IPS-15b (cell line): ENCODE measurements at regions not wholly inside any gene's neighbourhood (a gene's known extent, or its start where the extent isn't known, plus 50 kb on each side); places are given as distances from the start of the nearest gene placed in this dataset.

Source experiments
- H3K27me3 ChIP-seq: one replicate; pipeline ENCODE4 v1.6.1; 2013; ENCODE audit warnings: low read length; ENCODE audit not compliant: control insufficient read depth, insufficient read depth
- H3K36me3 ChIP-seq: one replicate; pipeline ENCODE4 v1.6.1; 2013; ENCODE audit warnings: low read length; ENCODE audit not compliant: control insufficient read depth, insufficient read depth
- H3K4me1 ChIP-seq: one replicate; pipeline ENCODE4 v1.6.1; 2013; ENCODE audit warnings: mild to moderate bottlenecking, low read length; ENCODE audit not compliant: control insufficient read depth, insufficient read depth
- H3K4me3 ChIP-seq: one replicate; pipeline ENCODE4 v1.5.1; 2013; ENCODE audit warnings: low read depth, low read length
- H3K9ac ChIP-seq: one replicate; pipeline ENCODE4 v1.6.1; 2013; ENCODE audit warnings: low read depth, mild to moderate bottlenecking, low read length
- H3K9me3 ChIP-seq: one replicate; pipeline ENCODE4 v1.6.1; 2013; ENCODE audit warnings: mild to moderate bottlenecking, low read length; ENCODE audit not compliant: control insufficient read depth, insufficient read depth

GRCh38 chr5:6188344-6188743 is 190.0 kb downstream of the MED10 start:
- H3K9ac ChIP-seq, result no peak overlapping the region
- no peaks in the 10 kb centered on the region for H3K36me3 ChIP-seq
- H3K4me1 ChIP-seq, result no peaks in the 10 kb centered on the region
- no peak overlapping the region for H3K4me3 ChIP-seq
- H3K27me3 ChIP-seq, result no peaks in the 10 kb centered on the region
- H3K9me3 ChIP-seq, result no peaks in the 10 kb centered on the region

GRCh38 chr5:6187501-6187900 is 190.8 kb downstream of the MED10 start:
- Histone ChIP-seq H3K27me3 (no peaks in the 10 kb centered on the region), H3K4me3 (no peak overlapping the region), H3K9me3 (no peaks in the 10 kb centered on the region), H3K4me1 (no peaks in the 10 kb centered on the region), H3K36me3 (no peaks in the 10 kb centered on the region), H3K9ac (no peak overlapping the region)

DNA sequence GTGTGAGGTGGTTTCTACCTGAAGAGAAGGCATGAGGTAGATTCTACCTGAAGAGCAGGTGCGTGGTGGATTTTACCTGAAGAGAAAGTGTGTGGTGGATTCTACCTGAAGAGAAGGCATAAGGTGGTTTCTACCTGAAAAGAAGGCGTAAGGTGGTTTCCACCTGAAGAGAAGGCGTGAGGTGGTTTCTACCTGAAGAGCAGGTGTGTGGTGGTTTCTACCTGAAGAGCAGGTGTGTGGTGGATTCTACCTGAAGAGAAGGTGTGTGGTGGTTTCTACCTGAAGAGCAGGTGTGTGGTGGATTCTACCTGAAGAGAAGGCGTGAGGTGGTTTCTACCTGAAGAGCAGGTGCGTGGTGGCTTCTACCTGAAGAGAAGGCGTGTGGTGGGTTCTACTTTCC is 192.8 kb downstream of the MED10 start:
- H3K4me1 ChIP-seq, result no peaks in the 10 kb centered on the region
- H3K4me3 ChIP-seq, result no peak overlapping the region
- no peak overlapping the region for H3K9ac ChIP-seq
- no peaks in the 10 kb centered on the region for H3K36me3 ChIP-seq
- no peaks in the 10 kb centered on the region for H3K27me3 ChIP-seq
- H3K9me3 ChIP-seq, result no peaks in the 10 kb centered on the region

GRCh38 chr5:6184481-6184880 is 193.9 kb downstream of the MED10 start:
- Histone ChIP-seq H3K27me3 (no peaks in the 10 kb centered on the region), H3K9ac (no peak overlapping the region), H3K4me3 (no peak overlapping the region), H3K36me3 (no peaks in the 10 kb centered on the region), H3K9me3 (no peaks in the 10 kb centered on the region), H3K4me1 (no peaks in the 10 kb centered on the region)

GRCh38 chr5:6183391-6184390 is 194.7 kb downstream of the MED10 start:
- no peaks in the 10 kb centered on the region for H3K27me3 ChIP-seq
- H3K9me3 ChIP-seq, result no peaks in the 10 kb centered on the region
- H3K9ac ChIP-seq, result no peak overlapping the region
- no peak overlapping the region for H3K4me3 ChIP-seq
- no peaks in the 10 kb centered on the region for H3K36me3 ChIP-seq
- no peaks in the 10 kb centered on the region for H3K4me1 ChIP-seq

DNA sequence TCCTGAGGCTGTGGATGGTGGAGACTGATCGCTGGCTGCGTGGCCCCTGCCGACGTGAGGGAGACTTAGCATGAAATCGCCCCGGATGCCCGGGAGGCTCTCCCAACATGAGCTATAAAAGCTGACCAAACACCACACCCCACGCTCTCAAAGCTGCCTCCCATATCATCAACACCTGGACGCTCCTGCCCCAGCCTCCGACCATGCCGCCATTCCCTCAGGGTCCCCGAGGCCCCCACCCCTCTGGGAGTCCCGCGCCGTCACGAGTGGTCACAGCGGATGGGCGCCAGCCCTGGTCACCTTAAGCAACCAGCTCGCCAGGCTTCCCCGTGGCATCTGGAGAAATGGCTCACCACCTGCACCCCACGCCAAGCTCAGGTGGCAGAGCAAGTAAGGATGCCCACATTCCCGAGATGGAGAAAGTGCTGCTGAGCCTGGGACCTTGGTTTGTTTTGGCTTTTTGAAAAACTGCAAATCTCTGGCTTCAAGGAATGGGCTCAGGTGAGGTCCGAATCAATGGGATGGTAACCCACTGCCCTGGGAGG is 196.0 kb downstream of the MED10 start:
- no peaks in the 10 kb centered on the region for H3K4me1 ChIP-seq
- no peaks in the 10 kb centered on the region for H3K9me3 ChIP-seq

GRCh38 chr5:6181871-6182270 is 196.5 kb downstream of the MED10 start:
- Histone ChIP-seq H3K9me3 (no peaks in the 10 kb centered on the region), H3K27me3 (no peaks in the 10 kb centered on the region), H3K9ac (no peak overlapping the region), H3K4me3 (no peak overlapping the region), H3K4me1 (no peaks in the 10 kb centered on the region), H3K36me3 (no peaks in the 10 kb centered on the region)

More for the DNA sequence above, 196.0 kb downstream of the MED10 start:
- H3K27me3 ChIP-seq, result no peaks in the 10 kb centered on the region
- no peak overlapping the region for H3K4me3 ChIP-seq
- H3K36me3 ChIP-seq, result no peaks in the 10 kb centered on the region
- no peak overlapping the region for H3K9ac ChIP-seq

DNA sequence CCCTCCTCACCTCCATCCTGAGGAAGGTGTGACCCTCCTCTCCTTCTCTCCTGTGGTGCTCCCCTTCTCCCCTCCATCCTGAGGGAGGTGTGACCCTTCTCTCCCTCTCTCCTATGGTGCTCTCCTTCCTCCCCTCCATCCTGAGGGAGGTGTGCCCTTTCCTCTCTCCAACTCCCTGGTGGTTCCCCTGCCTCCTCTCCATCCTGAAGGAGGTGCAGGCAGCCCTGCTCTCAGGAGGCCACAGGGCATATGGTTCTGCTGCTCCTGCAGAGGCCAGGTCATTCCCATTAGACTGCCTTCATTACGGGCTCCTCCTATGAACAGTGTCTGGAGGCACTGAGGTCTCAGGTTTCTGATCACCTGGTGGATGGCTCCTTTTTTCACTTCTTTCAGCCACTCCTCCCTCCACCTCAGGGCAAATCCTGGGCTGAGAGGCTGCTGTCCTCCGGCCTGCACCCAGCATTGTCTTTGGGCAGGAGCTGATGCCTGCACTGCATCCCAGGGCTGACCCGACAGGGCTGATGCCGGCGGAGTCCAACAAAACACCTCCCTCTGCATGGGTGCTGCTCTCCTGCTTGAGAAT is 197.1 kb downstream of the MED10 start:
- Histone ChIP-seq H3K27me3 (no peaks in the 10 kb centered on the region), H3K36me3 (no peaks in the 10 kb centered on the region), H3K9ac (no peak overlapping the region), H3K9me3 (no peaks in the 10 kb centered on the region), H3K4me1 (no peaks in the 10 kb centered on the region), H3K4me3 (no peak overlapping the region)

- H3K27me3 ChIP-seq, result no peaks in the 10 kb centered on the region
- no peaks in the 10 kb centered on the region for H3K4me1 ChIP-seq
- no peaks in the 10 kb centered on the region for H3K9me3 ChIP-seq
- no peak overlapping the region for H3K4me3 ChIP-seq
- no peak overlapping the region for H3K9ac ChIP-seq
- H3K36me3 ChIP-seq, result no peaks in the 10 kb centered on the region
These were observed 198.0 kb downstream of the MED10 start for GRCh38 chr5:6180231-6180872.

- Histone ChIP-seq H3K27me3 (no peaks in the 10 kb centered on the region), H3K9ac (no peak overlapping the region), H3K4me3 (no peak overlapping the region), H3K9me3 (no peaks in the 10 kb centered on the region), H3K36me3 (no peaks in the 10 kb centered on the region), H3K4me1 (no peaks in the 10 kb centered on the region)
These were observed 199.4 kb downstream of the MED10 start for GRCh38 chr5:6178846-6179532.

GRCh38 chr5:6177926-6178325 is 200.4 kb downstream of the MED10 start:
- Histone ChIP-seq H3K9ac (no peak overlapping the region), H3K4me1 (no peaks in the 10 kb centered on the region), H3K4me3 (no peak overlapping the region), H3K36me3 (no peaks in the 10 kb centered on the region), H3K27me3 (no peaks in the 10 kb centered on the region), H3K9me3 (no peaks in the 10 kb centered on the region)
